GM18867 (cell line): ENCODE measurements at regions not wholly inside any gene's neighbourhood (a gene's known extent, or its start where the extent isn't known, plus 50 kb on each side); places are given as distances from the start of the nearest gene placed in this dataset.
"Not testable (repeated sequence)": the region's sequence is repeated elsewhere in the genome, so short reads cannot be mapped to it uniquely, and the experiment has no call there.

Experiments
- ATAC-seq: cut with Tn5 transposase; IDR thresholded peaks from one replicate; pipeline ENCODE4 v1.9.1; 2021; ENCODE audit warnings: mild to moderate bottlenecking, moderate library complexity; ENCODE audit not compliant: unreplicated experiment

GRCh38 chr12:96085475-96085874, 50.1 kb upstream of the LTA4H start:
- no peak for ATAC-seq

- ATAC-seq = not testable (repeated sequence)
Measured at GRCh38 chr12:96086190-96086589, 50.8 kb upstream of the LTA4H start.

DNA sequence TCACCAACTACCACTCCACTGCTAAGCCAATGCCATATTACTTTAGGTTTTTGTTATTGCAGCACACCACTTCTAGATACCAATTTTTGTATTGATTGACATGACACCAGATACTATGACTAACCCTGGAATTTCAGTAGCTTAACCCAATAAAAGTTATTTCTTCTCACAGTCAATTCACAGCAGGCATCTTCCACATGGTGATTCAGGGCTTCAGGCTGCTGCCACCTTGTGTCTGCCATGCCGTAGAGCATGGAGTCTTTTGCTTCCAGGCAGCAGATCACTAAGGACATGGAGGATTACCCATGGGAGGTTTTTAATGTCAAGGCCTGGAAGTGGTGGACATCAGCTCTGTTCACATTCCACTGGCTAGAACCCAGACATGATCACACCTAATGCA, 56.4 kb upstream of the LTA4H start:
- ATAC-seq = no peak

- ATAC-seq = no peak
Measured at GRCh38 chr12:96093543-96094196, 58.3 kb upstream of the LTA4H start.

- no peak for ATAC-seq
Measured at GRCh38 chr12:96094201-96094600, 58.8 kb upstream of the LTA4H start.

- ATAC-seq = no peak
Measured at GRCh38 chr12:96098631-96099030, 63.2 kb upstream of the LTA4H start.

- no peak for ATAC-seq
Measured at GRCh38 chr12:96099421-96099820, 64.0 kb upstream of the LTA4H start.

- no peak for ATAC-seq
Measured at GRCh38 chr12:96099986-96100385, 64.6 kb upstream of the LTA4H start.

GRCh38 chr12:96101806-96102205, 66.4 kb upstream of the LTA4H start:
- no peak for ATAC-seq

DNA sequence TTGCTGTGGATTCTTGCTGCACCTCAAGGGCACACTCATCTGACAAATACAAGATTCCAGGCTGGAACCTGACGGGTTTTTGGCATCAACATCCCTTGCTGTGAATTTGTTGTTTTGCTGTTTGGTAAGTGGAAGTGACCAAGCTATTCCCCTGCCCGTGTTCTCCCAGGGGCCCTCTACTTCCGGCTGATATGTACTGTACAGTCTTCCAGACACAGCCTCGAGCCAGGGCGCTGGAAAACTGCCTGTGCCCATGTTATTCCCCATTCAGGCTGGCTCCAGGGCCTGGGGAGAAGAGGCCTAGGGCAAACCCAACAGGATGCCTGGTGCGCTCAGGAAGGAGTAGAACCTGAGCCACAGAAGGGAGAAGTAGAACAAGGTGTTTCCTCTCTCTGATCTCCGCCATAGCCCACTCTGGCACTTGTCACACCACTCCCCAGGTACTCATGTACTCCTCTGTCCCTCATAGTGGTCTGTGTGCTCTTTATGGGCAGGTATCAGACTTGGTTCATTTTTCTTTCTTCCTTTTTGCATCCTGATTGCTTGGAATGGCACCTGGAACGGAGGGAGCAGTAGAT, 67.8 kb upstream of the LTA4H start:
- ATAC-seq = no peak

- no peak for ATAC-seq
Measured at GRCh38 chr12:96104566-96104965, 69.2 kb upstream of the LTA4H start.

GRCh38 chr12:96106137-96106536, 70.8 kb upstream of the LTA4H start:
- no peak for ATAC-seq

GRCh38 chr12:96107236-96107635, 71.8 kb upstream of the LTA4H start:
- ATAC-seq = no peak

DNA sequence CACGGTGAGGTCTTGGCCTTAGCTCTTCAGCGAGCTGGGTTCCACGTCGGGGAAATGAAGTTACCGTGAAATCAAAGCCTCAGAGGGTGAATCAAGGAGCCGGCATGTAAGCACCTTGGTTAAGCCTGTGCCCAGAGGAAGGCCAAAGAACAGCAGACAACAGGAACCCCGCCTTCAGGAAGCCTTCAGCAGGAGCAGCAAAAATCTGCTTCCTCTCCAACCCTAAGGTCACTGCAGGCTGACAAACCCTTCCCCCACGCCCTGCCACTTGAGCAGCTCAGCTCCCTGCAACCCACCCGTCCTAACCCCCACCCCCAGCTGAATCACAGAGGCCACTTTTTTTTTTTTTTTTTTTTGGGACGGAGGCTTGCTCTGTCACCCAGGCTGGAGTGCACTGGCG, 72.9 kb upstream of the LTA4H start:
- no peak for ATAC-seq

DNA sequence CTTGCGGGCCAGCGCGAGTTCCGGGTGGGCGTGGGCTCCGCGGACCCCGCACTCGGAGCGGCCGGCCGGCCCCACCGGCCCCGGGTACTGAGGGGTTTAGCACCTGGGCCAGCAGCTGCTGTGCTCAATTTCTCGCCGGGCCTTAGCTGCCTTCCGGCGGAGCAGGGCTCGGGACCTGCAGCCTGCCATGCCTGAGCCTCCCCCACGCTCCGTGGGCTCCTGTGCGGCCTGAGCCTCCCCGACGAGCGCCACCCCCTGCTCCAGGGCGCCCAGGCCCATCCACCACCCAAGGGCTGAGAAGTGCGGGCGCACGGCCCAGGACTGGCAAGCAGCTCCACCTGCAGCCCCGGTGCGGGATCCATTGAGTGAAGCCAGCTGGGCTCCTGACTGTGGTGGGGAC, 73.6 kb upstream of the LTA4H start:
- not testable (repeated sequence) for ATAC-seq

GRCh38 chr12:96112733-96113132, 77.3 kb upstream of the LTA4H start:
- ATAC-seq = no peak

- ATAC-seq = no peak
Measured at GRCh38 chr12:96117460-96117859, 76.7 kb upstream of the ELK3 start.

DNA sequence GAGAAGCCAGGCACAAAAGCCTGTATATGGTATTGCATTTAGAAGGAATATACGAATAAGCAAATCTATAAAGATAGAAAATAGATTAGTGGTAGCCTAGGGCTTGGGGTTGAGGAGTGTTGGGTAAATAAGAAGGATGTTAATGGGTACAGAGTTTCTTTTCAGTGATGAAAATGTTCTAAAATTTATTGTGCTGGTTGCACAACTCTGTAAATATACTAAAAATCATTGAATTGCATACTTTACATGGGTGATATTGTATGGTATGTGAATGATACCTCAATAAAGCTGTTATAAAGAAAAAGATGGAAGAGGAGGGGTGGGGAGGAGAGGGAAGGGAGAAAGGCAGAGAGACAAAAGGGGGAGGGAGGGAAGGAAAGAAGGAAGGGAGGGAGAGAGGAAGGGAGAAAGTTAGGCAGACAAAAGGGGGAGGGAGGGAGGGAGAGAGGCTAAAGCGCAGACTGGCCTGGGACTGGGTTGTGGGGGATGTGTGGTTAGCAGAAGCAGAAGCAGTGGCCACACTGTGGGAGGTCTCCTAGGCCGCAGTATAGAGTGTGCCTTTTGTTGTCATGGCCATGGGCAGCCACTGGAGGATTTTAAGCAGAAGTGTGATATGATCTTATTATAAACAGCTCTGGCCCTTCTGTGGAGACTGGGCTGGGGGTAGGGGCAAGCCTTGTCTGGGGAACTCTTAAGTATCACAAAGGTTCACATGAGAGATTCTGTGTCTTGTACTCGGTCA, 73.6 kb upstream of the ELK3 start:
- ATAC-seq = peak; percentile 91

- peak; percentile 63 for ATAC-seq
Measured at GRCh38 chr12:96121271-96121711, 72.9 kb upstream of the ELK3 start.

DNA sequence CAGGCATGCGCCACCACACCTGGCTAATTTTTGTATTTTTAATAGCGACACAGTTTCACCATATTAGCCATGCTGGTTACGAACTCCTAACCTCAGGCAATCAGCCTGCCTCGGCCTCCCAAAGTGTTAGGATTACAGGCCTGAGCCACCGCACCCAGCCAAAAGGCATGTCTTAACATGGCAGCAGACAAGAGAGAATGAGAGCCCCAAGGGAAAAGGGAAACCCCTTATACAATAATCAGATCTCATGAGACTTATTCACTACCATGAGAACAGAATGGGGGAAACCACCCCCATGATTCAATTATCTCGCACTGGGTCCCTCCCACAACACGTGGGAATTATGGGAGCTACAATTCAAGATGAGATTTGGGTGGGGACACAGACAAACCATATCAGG, 65.9 kb upstream of the ELK3 start:
- ATAC-seq = not testable (repeated sequence)

GRCh38 chr12:96130396-96131059, 63.6 kb upstream of the ELK3 start:
- no peak for ATAC-seq
